ENCODE measurements at regions not wholly inside any gene's neighbourhood (a gene's known extent, or its start where the extent isn't known, plus 50 kb on each side); places are given as distances from the start of the nearest gene placed in this dataset.

- no peak for TF ChIP-seq U2AF1 (optimal IDR thresholded peaks at IDR 0.05; ENCODE audit: low read depth, low read length)
These were observed 230.3 kb upstream of the SLC14A2 start (continued) for GRCh38 chr18:45384962-45385315.

DNA sequence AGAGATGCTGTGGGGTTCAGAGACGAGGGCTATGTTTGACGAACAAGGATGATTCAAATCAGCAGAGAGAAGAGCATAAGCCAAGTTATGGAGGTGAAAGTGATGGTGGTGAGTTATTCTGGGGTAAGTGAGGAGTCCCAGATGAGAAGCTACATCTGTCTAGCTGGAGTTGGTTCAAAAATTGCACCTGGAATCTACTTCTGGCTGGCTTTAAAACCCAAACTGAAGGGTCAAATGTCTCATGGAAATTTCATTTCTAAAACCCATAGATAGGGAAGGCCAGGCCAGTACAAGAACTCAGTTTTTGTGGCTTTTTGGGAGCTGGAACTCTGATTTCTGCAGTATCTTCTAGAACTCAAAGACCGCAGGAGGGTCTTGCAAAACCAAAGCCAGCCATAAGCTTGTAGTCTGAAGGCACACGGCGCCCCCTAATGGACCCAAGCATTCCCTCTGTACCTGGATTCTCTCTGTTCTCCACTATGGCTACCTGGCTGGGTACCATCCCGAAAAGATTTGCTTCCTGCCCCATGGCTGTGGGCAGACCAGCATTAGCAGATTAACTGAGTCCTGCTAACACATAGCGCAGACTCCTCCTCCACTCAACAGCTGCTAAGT, 229.1 kb upstream of the SLC14A2 start:
- no peaks in the 10 kb centered on the region for H4K20me1 ChIP-seq (ENCODE audit: insufficient read depth, low read length)
- DNase-seq (ENCODE audit: low spot score), result peak; percentile 27
- POLR2A ChIA-PET, result no interaction called here
- no peaks in the 10 kb centered on the region for H3K27me3 ChIP-seq (ENCODE audit: control insufficient read depth in 1 of 2, insufficient read depth in 2 of 2, low read length in 2 of 2)
- no peak for FAIRE-seq
- H3K4me3 ChIP-seq (replicated peaks in 1 of 3; ENCODE audit: insufficient read depth in 1 of 3, low read depth in 2 of 3, low read length in 3 of 3), result no peak overlapping the region
- intact Hi-C loops (cut with micrococcal nuclease; ENCODE audit: unreplicated experiment), result loop anchor here (10.0 kb wide), 1 partner anchor 1251 kb away; no protein-coding TSS in a partner anchor
- H3K36me3 ChIP-seq (replicated peaks in 1 of 2; ENCODE audit: control insufficient read depth in 1 of 2, insufficient read depth in 2 of 2, low read length in 2 of 2), result no peaks in the 10 kb centered on the region
- ATAC-seq, result peak; percentile 85
- CTCF ChIA-PET (ENCODE audit: low intra/inter-chr PET ratio, low total read pairs), result no interaction called here
- no TSS peak for BruUV-seq (replicated peaks)
- no peaks in the 10 kb centered on the region for H3K9me3 ChIP-seq (ENCODE audit: low read length)
- no peak overlapping the region for H2AFZ ChIP-seq (ENCODE audit: low read length)
- no peak overlapping the region for H3K9ac ChIP-seq (ENCODE audit: insufficient read depth, low read depth, low read length)
- in situ Hi-C loops (cut with HindIII; ENCODE audit: extremely low pct_ligation_motif_present, low pct_unique_long_range_greater_than_20kb), result no loop called here
- H3K27ac ChIP-seq (ENCODE audit: extremely low read length, insufficient read depth, low read length), result no peak overlapping the region
- H3K79me2 ChIP-seq (ENCODE audit: insufficient read depth, low read length), result no peaks in the 10 kb centered on the region
- 9% methylated on average over 7 of the region's 7 CpGs for WGBS (ENCODE audit: low lambda C conversion rate)
- TF ChIP-seq ZBTB7A (CRISPR knock-in tag; IDR thresholded peaks at IDR 0.05) (no peak), ZNF552 (CRISPR knock-in tag; IDR thresholded peaks at IDR 0.05; ENCODE audit: borderline replicate concordance) (no peak), FOXJ3 (CRISPR knock-in tag; IDR thresholded peaks at IDR 0.05; ENCODE audit: borderline replicate concordance) (no peak), STAG1 (CRISPR knock-in tag; IDR thresholded peaks at IDR 0.05) (peak; percentile 60), SMC3 (IDR thresholded peaks at IDR 0.05; ENCODE audit: low read length) (peak; percentile 22; the same call in 1 of the 2 replicates)
- TF ChIP-seq, protein P1, sequence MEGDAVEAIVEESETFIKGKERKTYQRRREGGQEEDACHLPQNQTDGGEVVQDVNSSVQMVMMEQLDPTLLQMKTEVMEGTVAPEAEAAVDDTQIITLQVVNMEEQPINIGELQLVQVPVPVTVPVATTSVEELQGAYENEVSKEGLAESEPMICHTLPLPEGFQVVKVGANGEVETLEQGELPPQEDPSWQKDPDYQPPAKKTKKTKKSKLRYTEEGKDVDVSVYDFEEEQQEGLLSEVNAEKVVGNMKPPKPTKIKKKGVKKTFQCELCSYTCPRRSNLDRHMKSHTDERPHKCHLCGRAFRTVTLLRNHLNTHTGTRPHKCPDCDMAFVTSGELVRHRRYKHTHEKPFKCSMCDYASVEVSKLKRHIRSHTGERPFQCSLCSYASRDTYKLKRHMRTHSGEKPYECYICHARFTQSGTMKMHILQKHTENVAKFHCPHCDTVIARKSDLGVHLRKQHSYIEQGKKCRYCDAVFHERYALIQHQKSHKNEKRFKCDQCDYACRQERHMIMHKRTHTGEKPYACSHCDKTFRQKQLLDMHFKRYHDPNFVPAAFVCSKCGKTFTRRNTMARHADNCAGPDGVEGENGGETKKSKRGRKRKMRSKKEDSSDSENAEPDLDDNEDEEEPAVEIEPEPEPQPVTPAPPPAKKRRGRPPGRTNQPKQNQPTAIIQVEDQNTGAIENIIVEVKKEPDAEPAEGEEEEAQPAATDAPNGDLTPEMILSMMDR (CRISPR knock-in tag; IDR thresholded peaks at IDR 0.05), result peak; percentile 64
- TF ChIP-seq, protein P2, sequence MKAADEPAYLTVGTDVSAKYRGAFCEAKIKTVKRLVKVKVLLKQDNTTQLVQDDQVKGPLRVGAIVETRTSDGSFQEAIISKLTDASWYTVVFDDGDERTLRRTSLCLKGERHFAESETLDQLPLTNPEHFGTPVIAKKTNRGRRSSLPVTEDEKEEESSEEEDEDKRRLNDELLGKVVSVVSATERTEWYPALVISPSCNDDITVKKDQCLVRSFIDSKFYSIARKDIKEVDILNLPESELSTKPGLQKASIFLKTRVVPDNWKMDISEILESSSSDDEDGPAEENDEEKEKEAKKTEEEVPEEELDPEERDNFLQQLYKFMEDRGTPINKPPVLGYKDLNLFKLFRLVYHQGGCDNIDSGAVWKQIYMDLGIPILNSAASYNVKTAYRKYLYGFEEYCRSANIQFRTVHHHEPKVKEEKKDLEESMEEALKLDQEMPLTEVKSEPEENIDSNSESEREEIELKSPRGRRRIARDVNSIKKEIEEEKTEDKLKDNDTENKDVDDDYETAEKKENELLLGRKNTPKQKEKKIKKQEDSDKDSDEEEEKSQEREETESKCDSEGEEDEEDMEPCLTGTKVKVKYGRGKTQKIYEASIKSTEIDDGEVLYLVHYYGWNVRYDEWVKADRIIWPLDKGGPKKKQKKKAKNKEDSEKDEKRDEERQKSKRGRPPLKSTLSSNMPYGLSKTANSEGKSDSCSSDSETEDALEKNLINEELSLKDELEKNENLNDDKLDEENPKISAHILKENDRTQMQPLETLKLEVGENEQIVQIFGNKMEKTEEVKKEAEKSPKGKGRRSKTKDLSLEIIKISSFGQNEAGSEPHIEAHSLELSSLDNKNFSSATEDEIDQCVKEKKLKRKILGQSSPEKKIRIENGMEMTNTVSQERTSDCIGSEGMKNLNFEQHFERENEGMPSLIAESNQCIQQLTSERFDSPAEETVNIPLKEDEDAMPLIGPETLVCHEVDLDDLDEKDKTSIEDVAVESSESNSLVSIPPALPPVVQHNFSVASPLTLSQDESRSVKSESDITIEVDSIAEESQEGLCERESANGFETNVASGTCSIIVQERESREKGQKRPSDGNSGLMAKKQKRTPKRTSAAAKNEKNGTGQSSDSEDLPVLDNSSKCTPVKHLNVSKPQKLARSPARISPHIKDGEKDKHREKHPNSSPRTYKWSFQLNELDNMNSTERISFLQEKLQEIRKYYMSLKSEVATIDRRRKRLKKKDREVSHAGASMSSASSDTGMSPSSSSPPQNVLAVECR (CRISPR knock-in tag; IDR thresholded peaks at IDR 0.05; ENCODE audit: borderline replicate concordance), result no peak
- no peak overlapping the region for H3K4me2 ChIP-seq (ENCODE audit: low read depth, low read length)
- no peaks in the 10 kb centered on the region for H3K4me1 ChIP-seq (ENCODE audit: insufficient read depth, low read length)
